H1 (cell line): ENCODE measurements at regions not wholly inside any gene's neighbourhood (a gene's known extent, or its start where the extent isn't known, plus 50 kb on each side); places are given as distances from the start of the nearest gene placed in this dataset.

Experiments used
- CTCF ChIA-PET: fragments of 300-600 bp; sonication (Branson Sonifier 250); formaldehyde crosslinking; loops from one replicate; lab custom pipeline; 2021; ENCODE audit not compliant: partially characterized antibody; lab: Charles Lee
- POLR2A ChIA-PET: fragments of 300-600 bp; sonication (Branson Sonifier 250); formaldehyde crosslinking; loops from one replicate; lab custom pipeline; 2021; ENCODE audit warnings: inconsistent platforms; ENCODE audit not compliant: partially characterized antibody; lab: Charles Lee
- DNase-seq, 2 experiments: peaks; one replicate each; pipeline versions ENCODE4 v3.0.0 to v3.0.0-alpha.2; 2010 to 2022; ENCODE audit warnings: low spot score in 2 of 2, low read depth in 1 of 2, mixed read lengths in 1 of 2
- FAIRE-seq: peaks from 2 replicates; lab custom pipeline; 2011; peaks lifted over from hg19 to GRCh38; lab: Jason Lieb, UNC
- H2AFZ ChIP-seq: 2 replicates; pipeline ENCODE4 v1.8.1; 2012; ENCODE audit warnings: low read length, inconsistent platforms
- H2AK5ac ChIP-seq: 2 replicates; pipeline ENCODE4 v1.6.1; 2013; ENCODE audit warnings: low read depth, low read length
- H2BK120ac ChIP-seq: replicated peaks from 2 replicates; pipeline ENCODE3; 2013; ENCODE audit warnings: low read depth, low read length, inconsistent platforms
- H2BK12ac ChIP-seq: 2 replicates; pipeline ENCODE4 v1.6.1; 2013; ENCODE audit warnings: low read depth, low read length
- H2BK15ac ChIP-seq: 2 replicates; pipeline ENCODE4 v1.6.1; 2013; ENCODE audit warnings: low read length
- H2BK20ac ChIP-seq: 2 replicates; pipeline ENCODE4 v1.6.1; 2013; ENCODE audit warnings: low read length
- H2BK5ac ChIP-seq: 2 replicates; pipeline ENCODE4 v1.6.1; 2013; ENCODE audit warnings: low read depth, low read length
- H3K14ac ChIP-seq: 2 replicates; pipeline ENCODE4 v1.6.1; 2013; ENCODE audit warnings: inconsistent platforms; ENCODE audit not compliant: insufficient read length
- H3K18ac ChIP-seq: 2 replicates; pipeline ENCODE4 v1.6.1; 2013; ENCODE audit warnings: low read length; ENCODE audit errors: extremely low read depth
- H3K23ac ChIP-seq: 2 replicates; pipeline ENCODE4 v1.6.1; 2013; ENCODE audit warnings: inconsistent platforms; ENCODE audit not compliant: insufficient read length
- H3K23me2 ChIP-seq: 2 replicates; pipeline ENCODE4 v1.6.1; 2013; ENCODE audit warnings: low read depth, low read length
- H3K27ac ChIP-seq: 2 replicates; pipeline ENCODE4 v1.6.1; 2011; ENCODE audit warnings: low read depth, low read length, inconsistent platforms
- H3K27me3 ChIP-seq, 4 experiments: replicated peaks in 1 of 4; 1 replicate in 1 of 4; 2 replicates in 3 of 4; pipeline versions ENCODE4 v1.6.1 to v1.8.1; 2011 to 2013; ENCODE audit warnings: low read length in 3 of 4, mild to moderate bottlenecking in 3 of 4, inconsistent platforms in 2 of 4, mixed read lengths in 2 of 4, moderate library complexity in 1 of 4; ENCODE audit not compliant: control insufficient read depth in 3 of 4, insufficient read depth in 3 of 4; ENCODE audit errors: extremely low read depth in 1 of 4
- H3K36me3 ChIP-seq, 4 experiments: 2 replicates each; pipeline versions ENCODE4 v1.6.1 to v1.8.1; 2011 to 2013; ENCODE audit warnings: mild to moderate bottlenecking in 4 of 4, low read length in 3 of 4, moderate library complexity in 2 of 4, control low read depth in 1 of 4, inconsistent platforms in 1 of 4; ENCODE audit not compliant: insufficient read depth in 4 of 4, control insufficient read depth in 2 of 4
- H3K4ac ChIP-seq: replicated peaks from 2 replicates; pipeline ENCODE3; 2013; ENCODE audit warnings: low read length, low read depth, mixed read lengths, inconsistent platforms; ENCODE audit not compliant: insufficient read length
- H3K4me1 ChIP-seq, 4 experiments: replicated peaks in 1 of 4; 1 replicate in 1 of 4; 2 replicates in 3 of 4; pipeline versions ENCODE4 v1.6.1 to v1.8.1; 2011 to 2013; ENCODE audit warnings: low read length in 3 of 4, inconsistent platforms in 2 of 4, mixed read lengths in 1 of 4; ENCODE audit not compliant: insufficient read depth in 4 of 4, control insufficient read depth in 3 of 4
- H3K4me2 ChIP-seq, 2 experiments: 2 replicates each; pipeline versions ENCODE4 v1.6.1 to v1.8.1; 2011 to 2013; ENCODE audit warnings: low read depth in 2 of 2, low read length in 2 of 2, control low read depth in 1 of 2, inconsistent platforms in 1 of 2, mild to moderate bottlenecking in 1 of 2; ENCODE audit not compliant: insufficient read depth in 1 of 2
- H3K4me3 ChIP-seq, 4 experiments: fragments of 200-600, 300-600 bp in 1 of 4; sonication (generic), shearing (Covaris generic), sonication (Bioruptor Twin) in 1 of 4; 2 replicates each; pipeline versions ENCODE4 v1.5.1 to v1.8.1; 2011 to 2016; ENCODE audit warnings: low read length in 4 of 4, low read depth in 3 of 4, control low read depth in 2 of 4, inconsistent platforms in 2 of 4, mild to moderate bottlenecking in 2 of 4, mixed read lengths in 1 of 4, moderate library complexity in 1 of 4; ENCODE audit not compliant: insufficient read depth in 2 of 4; ENCODE audit errors: extremely low read depth in 1 of 4
- H3K56ac ChIP-seq: replicated peaks from 2 replicates; pipeline ENCODE3; 2013; ENCODE audit warnings: low read depth, mild to moderate bottlenecking, mixed read lengths, low read length, inconsistent platforms; ENCODE audit not compliant: insufficient read length
- H3K79me1 ChIP-seq: 2 replicates; pipeline ENCODE4 v1.6.1; 2013; ENCODE audit warnings: low read depth, low read length, control low read depth
- H3K79me2 ChIP-seq, 2 experiments: 2 replicates each; pipeline versions ENCODE4 v1.6.1 to v1.8.1; 2012 to 2013; ENCODE audit warnings: low read length in 2 of 2, mild to moderate bottlenecking in 2 of 2, inconsistent platforms in 1 of 2; ENCODE audit not compliant: insufficient read depth in 2 of 2, control insufficient read depth in 1 of 2
- H3K9ac ChIP-seq, 4 experiments: replicated peaks in 1 of 4; 1 replicate in 1 of 4; 2 replicates in 3 of 4; pipeline versions ENCODE4 v1.6.1 to v1.8.1; 2011 to 2013; ENCODE audit warnings: low read depth in 3 of 4, low read length in 3 of 4, control low read depth in 2 of 4, mild to moderate bottlenecking in 2 of 4, moderate library complexity in 2 of 4, inconsistent platforms in 1 of 4; ENCODE audit errors: extremely low read depth in 1 of 4
- H3K9me3 ChIP-seq, 2 experiments: 2 replicates each; pipeline versions ENCODE4 v1.6.1 to v1.8.1; 2012 to 2013; ENCODE audit warnings: mild to moderate bottlenecking in 2 of 2, moderate library complexity in 2 of 2, control low read depth in 1 of 2, inconsistent platforms in 1 of 2, low read depth in 1 of 2, low read length in 1 of 2, mixed read lengths in 1 of 2; ENCODE audit not compliant: insufficient read depth in 2 of 2
- H4K20me1 ChIP-seq, 2 experiments: replicated peaks in 1 of 2; 2 replicates each; pipeline versions ENCODE3 to v1.8.1; 2011 to 2013; ENCODE audit warnings: inconsistent platforms in 2 of 2, low read length in 2 of 2, mild to moderate bottlenecking in 1 of 2; ENCODE audit not compliant: insufficient read depth in 2 of 2, control insufficient read depth in 1 of 2
- H4K5ac ChIP-seq: 2 replicates; pipeline ENCODE4 v1.6.1; 2013; ENCODE audit warnings: low read length, low read depth, mixed read lengths, inconsistent platforms; ENCODE audit not compliant: insufficient read length
- H4K8ac ChIP-seq: 2 replicates; pipeline ENCODE4 v1.8.0; 2013; ENCODE audit warnings: mild to moderate bottlenecking, moderate library complexity, low read length, inconsistent platforms; ENCODE audit not compliant: insufficient read depth; ENCODE audit errors: extremely low read depth
- H4K91ac ChIP-seq: replicated peaks from 2 replicates; pipeline ENCODE3; 2013; ENCODE audit warnings: low read length, mixed read lengths, inconsistent platforms; ENCODE audit not compliant: insufficient read length
- EP300 ChIP-seq, 2 experiments: IDR thresholded peaks; 1 replicate in 1 of 2; 2 replicates in 1 of 2; pipeline ENCODE4 v1.6.1; 2011 to 2012; ENCODE audit warnings: low read depth in 2 of 2, low read length in 2 of 2, mild to moderate bottlenecking in 2 of 2, borderline replicate concordance in 1 of 2, inconsistent platforms in 1 of 2, moderate library complexity in 1 of 2
- FOSL1 ChIP-seq: IDR thresholded peaks from 2 replicates; pipeline ENCODE4 v1.6.1; 2011; ENCODE audit warnings: mild to moderate bottlenecking, low read depth, low read length, moderate library complexity; ENCODE audit not compliant: insufficient read depth
- GTF2F1 ChIP-seq: IDR thresholded peaks from 2 replicates; pipeline ENCODE4 v1.6.1; 2012; ENCODE audit warnings: low read depth, low read length, improper control_type of control experiment, borderline replicate concordance
- KDM5A ChIP-seq: fragments of 200-600 bp; IDR thresholded peaks from 2 replicates; pipeline ENCODE4 v1.7.1; 2012; ENCODE audit warnings: mild to moderate bottlenecking, low read length, inconsistent platforms, mixed read lengths
- NANOG ChIP-seq: IDR thresholded peaks from 2 replicates; pipeline ENCODE4 v1.6.1; 2011; ENCODE audit warnings: low read length, low read depth, mild to moderate bottlenecking, inconsistent platforms; ENCODE audit not compliant: insufficient read depth, poor library complexity, severe bottlenecking
- POLR2AphosphoS5 ChIP-seq: IDR thresholded peaks from 2 replicates; pipeline ENCODE4 v1.6.1; 2011; ENCODE audit warnings: low read depth, low read length
- TBP ChIP-seq: IDR thresholded peaks from 2 replicates; pipeline ENCODE4 v1.6.1; 2011; ENCODE audit warnings: low read depth, low read length, improper control_type of control experiment
- WGBS, 2 experiments: shearing (Covaris generic) in 1 of 2; methylation state at CpG; one replicate each; pipeline versions ENCODE4 v1.1.6 to v1.1.7; 2013 to 2015; ENCODE audit warnings: low lambda C conversion rate in 2 of 2, mixed read lengths in 2 of 2, inconsistent platforms in 1 of 2, low coverage in 1 of 2, missing lambda C conversion rate in 1 of 2; ENCODE audit not compliant: insufficient replicate concordance in 2 of 2, insufficient coverage in 1 of 2, insufficient read length in 1 of 2; ENCODE audit errors: extremely low coverage in 1 of 2, missing lambda C conversion rate in 1 of 2; 5-methylcytosine and 5-hydroxymethylcytosine counted together
- TF ChIP-seq, protein P1 (sequence below): IDR thresholded peaks from 2 replicates; pipeline ENCODE4 v1.6.1; 2012; ENCODE audit warnings: inconsistent platforms

DNA sequence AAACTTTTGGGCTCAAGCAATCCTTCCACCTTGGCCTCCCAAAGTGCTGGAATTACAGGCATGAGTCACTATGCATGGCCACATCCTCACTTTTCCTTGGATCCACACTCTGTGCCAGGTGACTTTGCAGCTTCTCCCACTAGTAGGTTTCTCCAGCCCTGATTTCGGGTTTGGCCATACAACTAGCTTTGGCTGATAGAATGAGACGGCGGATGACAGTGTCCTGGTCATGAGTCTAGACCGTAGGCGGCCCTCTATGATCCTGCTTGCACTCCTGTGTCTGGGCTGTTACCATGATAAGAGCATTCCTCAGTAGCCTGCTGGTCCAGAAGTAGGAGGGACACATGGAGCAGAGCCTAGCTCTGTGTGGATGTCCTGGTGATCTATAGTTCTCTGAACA lies 112.5 kb upstream of the KL start:
- H3K9me3 ChIP-seq: no peaks in the 10 kb centered on the region
- H3K79me1 ChIP-seq: no peaks in the 10 kb centered on the region
- no peak overlapping the region for H2BK15ac ChIP-seq
- H3K23ac ChIP-seq: no peak overlapping the region
- H3K4me1 ChIP-seq: peaks cover 0 to 7% (median 4%) of the 10 kb centered on the region in 4 experiments; a peak in 4 of 7 replicates
- WGBS, 2 experiments: 97% methylated on average over 5 of the region's 5 CpGs; no CpG with 5 or more reads in 1 of the 2 experiments
- no peak overlapping the region for H3K4me2 ChIP-seq
- H4K91ac ChIP-seq: no peak overlapping the region
- no peak overlapping the region for H2AK5ac ChIP-seq
- no peak overlapping the region for H2AFZ ChIP-seq
- H4K8ac ChIP-seq: no peak overlapping the region
- H3K4me3 ChIP-seq: no peak overlapping the region
- H2BK12ac ChIP-seq: no peak overlapping the region; the same call in 1 of the 2 replicates
- H3K9ac ChIP-seq: no peak overlapping the region
- H3K27ac ChIP-seq: no peak overlapping the region
- TF ChIP-seq GTF2F1 (no peak), NANOG (no peak), EP300 (IDR thresholded peaks at IDR 0.05; ENCODE audit: borderline replicate concordance in 1 of 2, low read depth in 2 of 2, low read length in 2 of 2) (no peak), KDM5A (no peak), FOSL1 (no peak), TBP (no peak), POLR2AphosphoS5 (no peak)
- TF ChIP-seq, protein P1, sequence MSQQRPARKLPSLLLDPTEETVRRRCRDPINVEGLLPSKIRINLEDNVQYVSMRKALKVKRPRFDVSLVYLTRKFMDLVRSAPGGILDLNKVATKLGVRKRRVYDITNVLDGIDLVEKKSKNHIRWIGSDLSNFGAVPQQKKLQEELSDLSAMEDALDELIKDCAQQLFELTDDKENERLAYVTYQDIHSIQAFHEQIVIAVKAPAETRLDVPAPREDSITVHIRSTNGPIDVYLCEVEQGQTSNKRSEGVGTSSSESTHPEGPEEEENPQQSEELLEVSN: no peak
- ChIA-PET POLR2A (no interaction called here), CTCF (interaction anchor here (1.1 to 4.0 kb wide), 2 partner anchors 9 to 15 kb away, joined by 3 to 20 read pairs; no protein-coding TSS in a partner anchor)
- no peak overlapping the region for H2BK120ac ChIP-seq
- no peaks in the 10 kb centered on the region for H3K23me2 ChIP-seq
- no peaks in the 10 kb centered on the region for H3K79me2 ChIP-seq
- no peak overlapping the region for H4K5ac ChIP-seq
- no peak overlapping the region for H2BK20ac ChIP-seq
- DNase-seq: no peak
- no peaks in the 10 kb centered on the region for H3K36me3 ChIP-seq
- H2BK5ac ChIP-seq: no peak overlapping the region
- no peak overlapping the region for H3K56ac ChIP-seq
- no peaks in the 10 kb centered on the region for H3K27me3 ChIP-seq
- no peak overlapping the region for H3K4ac ChIP-seq
- H4K20me1 ChIP-seq: no peaks in the 10 kb centered on the region
- no peak overlapping the region for H3K18ac ChIP-seq
- no peak overlapping the region for H3K14ac ChIP-seq
- FAIRE-seq: no peak
